ENCODE measurements at regions not wholly inside any gene's neighbourhood (a gene's known extent, or its start where the extent isn't known, plus 50 kb on each side); places are given as distances from the start of the nearest gene placed in this dataset.

GRCh38 chr16:60566901-60567300, 1469.3 kb downstream of the CDH8 start:
- no peak for DNase-seq
- no peaks in the 10 kb centered on the region for H3K36me3 Mint-ChIP-seq (ENCODE audit: unreplicated experiment)
- H3K27ac Mint-ChIP-seq (ENCODE audit: unreplicated experiment), result no peak overlapping the region
- no peaks in the 10 kb centered on the region for H3K4me1 Mint-ChIP-seq (ENCODE audit: low read depth, unreplicated experiment)
- TF ChIP-seq CTCF (IDR thresholded peaks at IDR 0.05; ENCODE audit: partially characterized antibody, unreplicated experiment), result no peak
- H3K4me3 Mint-ChIP-seq (ENCODE audit: unreplicated experiment), result no peak overlapping the region
- H3K27me3 Mint-ChIP-seq (ENCODE audit: unreplicated experiment), result no peaks in the 10 kb centered on the region
- H3K9me3 Mint-ChIP-seq (ENCODE audit: unreplicated experiment), result no peaks in the 10 kb centered on the region

- peaks cover 3% of the 10 kb centered on the region for H3K9me3 Mint-ChIP-seq (ENCODE audit: unreplicated experiment)
- H3K27me3 Mint-ChIP-seq (ENCODE audit: unreplicated experiment), result no peaks in the 10 kb centered on the region
- H3K4me1 Mint-ChIP-seq (ENCODE audit: low read depth, unreplicated experiment), result no peaks in the 10 kb centered on the region
- H3K36me3 Mint-ChIP-seq (ENCODE audit: unreplicated experiment), result no peaks in the 10 kb centered on the region
- no peak overlapping the region for H3K4me3 Mint-ChIP-seq (ENCODE audit: unreplicated experiment)
- no peak overlapping the region for H3K27ac Mint-ChIP-seq (ENCODE audit: unreplicated experiment)
- DNase-seq, result no peak
- TF ChIP-seq CTCF (IDR thresholded peaks at IDR 0.05; ENCODE audit: partially characterized antibody, unreplicated experiment), result no peak
These were observed 1471.7 kb downstream of the CDH8 start for GRCh38 chr16:60564588-60564987.

- TF ChIP-seq CTCF (IDR thresholded peaks at IDR 0.05; ENCODE audit: partially characterized antibody, unreplicated experiment), result no peak
- no peak overlapping the region for H3K27ac Mint-ChIP-seq (ENCODE audit: unreplicated experiment)
- peaks cover 3% of the 10 kb centered on the region for H3K9me3 Mint-ChIP-seq (ENCODE audit: unreplicated experiment)
- DNase-seq, result no peak
- H3K27me3 Mint-ChIP-seq (ENCODE audit: unreplicated experiment), result no peaks in the 10 kb centered on the region
- no peaks in the 10 kb centered on the region for H3K4me1 Mint-ChIP-seq (ENCODE audit: low read depth, unreplicated experiment)
- H3K36me3 Mint-ChIP-seq (ENCODE audit: unreplicated experiment), result no peaks in the 10 kb centered on the region
- no peak overlapping the region for H3K4me3 Mint-ChIP-seq (ENCODE audit: unreplicated experiment)
These were observed 1473.1 kb downstream of the CDH8 start for GRCh38 chr16:60563166-60563565.

GRCh38 chr16:60558936-60559335, 1477.3 kb downstream of the CDH8 start:
- Mint-ChIP-seq H3K4me3 (ENCODE audit: unreplicated experiment) (no peak overlapping the region), H3K36me3 (ENCODE audit: unreplicated experiment) (no peaks in the 10 kb centered on the region), H3K27ac (ENCODE audit: unreplicated experiment) (no peak overlapping the region), H3K4me1 (ENCODE audit: low read depth, unreplicated experiment) (no peaks in the 10 kb centered on the region), H3K27me3 (ENCODE audit: unreplicated experiment) (no peaks in the 10 kb centered on the region), H3K9me3 (ENCODE audit: unreplicated experiment) (peaks cover 3% of the 10 kb centered on the region)
- DNase-seq, result no peak
- no peak for TF ChIP-seq CTCF (IDR thresholded peaks at IDR 0.05; ENCODE audit: partially characterized antibody, unreplicated experiment)

- H3K27ac Mint-ChIP-seq (ENCODE audit: unreplicated experiment), result no peak overlapping the region
- H3K36me3 Mint-ChIP-seq (ENCODE audit: unreplicated experiment), result no peaks in the 10 kb centered on the region
- H3K4me1 Mint-ChIP-seq (ENCODE audit: low read depth, unreplicated experiment), result peaks cover 3% of the 10 kb centered on the region
- H3K4me3 Mint-ChIP-seq (ENCODE audit: unreplicated experiment), result no peak overlapping the region
- H3K27me3 Mint-ChIP-seq (ENCODE audit: unreplicated experiment), result no peaks in the 10 kb centered on the region
- TF ChIP-seq CTCF (IDR thresholded peaks at IDR 0.05; ENCODE audit: partially characterized antibody, unreplicated experiment), result no peak
- DNase-seq, result no peak
- peaks cover 2% of the 10 kb centered on the region for H3K9me3 Mint-ChIP-seq (ENCODE audit: unreplicated experiment)
These were observed 1483.0 kb downstream of the CDH8 start for GRCh38 chr16:60553090-60553757.

Data from glutamatergic neuron (in vitro differentiated cells).